GM04504 (cell line): ENCODE measurements at regions not wholly inside any gene's neighbourhood (a gene's known extent, or its start where the extent isn't known, plus 50 kb on each side); places are given as distances from the start of the nearest gene placed in this dataset.
"Not testable (repeated sequence)": the region's sequence is repeated elsewhere in the genome, so short reads cannot be mapped to it uniquely, and the experiment has no call there.

Source experiments
- DNase-seq: peaks from one replicate; pipeline ENCODE4 v3.0.0-alpha.2; 2012; ENCODE audit warnings: low read depth

DNA sequence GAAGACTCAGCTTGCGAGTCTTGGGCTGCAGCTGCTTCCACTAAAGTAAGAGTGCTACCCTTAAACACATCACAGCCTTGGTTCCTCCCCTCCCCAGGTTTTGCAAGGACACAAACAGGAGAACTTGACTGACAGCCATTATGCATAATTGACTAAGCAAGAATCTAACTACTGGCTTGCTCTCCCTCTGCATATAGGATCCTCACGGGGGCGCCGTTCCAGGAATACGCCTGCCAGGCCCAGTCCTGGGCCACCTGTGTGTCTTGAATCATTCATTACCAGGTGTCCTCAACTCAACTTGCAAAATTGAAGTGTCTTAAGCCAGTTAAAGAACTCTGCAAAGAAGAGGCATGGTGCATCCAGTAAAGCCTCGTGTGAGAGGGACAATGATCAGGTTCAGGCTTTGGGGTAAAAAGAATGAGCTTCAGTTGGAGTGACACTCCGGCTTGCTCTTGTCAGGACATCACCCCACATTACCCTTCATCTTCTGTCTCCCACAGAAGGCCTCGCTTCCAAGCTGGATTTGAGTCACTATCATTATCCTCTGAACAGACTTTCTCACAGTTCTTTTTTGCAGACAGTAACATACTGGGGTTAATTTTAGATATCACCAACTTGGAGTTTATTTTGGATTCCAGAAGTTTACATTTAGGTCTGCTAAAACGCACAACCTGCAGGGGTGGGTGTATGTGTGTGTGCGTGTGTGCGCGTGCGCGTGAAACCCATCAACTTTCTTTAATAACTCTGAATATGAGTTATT is 273.5 kb upstream of the HS3ST1 start:
- no peak for DNase-seq

DNA sequence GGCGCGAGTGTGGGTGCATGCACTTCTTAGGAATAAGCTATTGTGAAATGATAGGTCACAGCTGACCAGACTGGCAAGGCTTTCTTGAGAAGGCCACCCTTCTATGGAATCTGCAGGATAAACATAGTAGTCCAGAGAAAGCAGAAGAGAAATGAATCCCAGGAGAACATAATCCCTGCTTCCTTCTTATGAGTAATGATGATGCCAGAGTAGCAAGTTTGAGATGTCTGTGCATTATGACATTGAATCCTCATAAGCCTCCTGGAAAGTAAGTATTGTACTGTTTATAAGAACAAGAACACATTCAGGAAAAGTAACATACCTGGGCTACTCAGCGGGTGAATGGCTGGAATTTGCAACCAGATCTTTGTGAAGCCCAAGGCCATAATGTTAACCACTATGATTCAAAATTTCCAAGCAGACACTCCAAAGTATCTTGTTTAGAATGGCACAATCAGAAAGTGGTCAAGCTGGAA is 272.1 kb upstream of the HS3ST1 start:
- no peak for DNase-seq

DNA sequence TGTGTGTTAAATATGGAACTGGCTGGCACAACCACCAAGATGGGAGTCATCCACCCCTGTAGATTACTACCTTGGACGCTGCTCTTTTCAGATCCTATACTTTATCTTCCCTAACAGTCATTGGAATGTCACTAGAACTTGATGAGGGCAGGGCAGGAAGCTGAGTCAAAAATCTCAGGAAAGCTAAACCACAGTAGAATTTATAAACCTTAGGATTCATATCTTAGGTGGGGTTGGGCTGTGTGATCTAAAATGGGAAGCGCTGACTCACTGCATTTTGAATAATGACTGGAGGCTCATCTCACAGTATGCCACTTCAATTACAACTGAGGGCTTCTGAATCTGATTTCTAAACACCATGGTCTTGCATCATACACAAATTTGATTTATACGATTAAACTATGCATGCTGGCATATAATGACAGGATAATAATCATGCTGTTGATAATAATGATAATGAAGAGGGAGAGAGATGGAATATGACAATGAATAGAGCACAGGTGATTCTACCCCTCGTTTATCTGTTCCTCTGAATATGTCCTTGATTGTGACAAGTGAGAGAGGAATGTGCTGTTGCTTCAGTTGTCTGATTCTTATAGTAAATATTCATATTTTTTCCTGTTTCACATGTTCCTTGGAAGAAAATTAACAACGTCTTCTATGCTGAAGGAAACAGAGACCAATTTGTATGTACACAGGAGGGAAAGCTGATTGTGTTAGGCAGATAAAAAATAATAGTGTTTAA is 270.3 kb upstream of the HS3ST1 start:
- DNase-seq = no peak

DNA sequence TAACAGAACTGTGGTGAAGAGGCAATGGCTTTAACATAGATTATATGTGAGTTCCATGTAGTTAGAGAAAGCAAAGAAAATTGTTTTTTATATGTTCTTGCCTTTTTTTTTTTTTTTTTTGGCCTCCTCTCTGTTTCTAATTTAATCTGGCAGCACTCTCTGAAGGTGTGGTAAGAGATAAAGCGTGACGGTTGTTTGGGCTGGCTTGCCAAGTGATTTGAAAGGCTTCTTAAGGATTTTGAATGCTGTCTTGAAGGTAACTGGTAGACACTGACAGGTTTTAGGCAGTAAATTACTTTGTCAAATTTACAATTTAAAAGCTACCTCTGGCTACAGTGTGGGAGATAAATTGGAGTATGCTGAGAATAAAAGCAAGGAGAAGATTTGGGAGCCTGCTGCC is 269.3 kb upstream of the HS3ST1 start:
- DNase-seq = no peak

DNA sequence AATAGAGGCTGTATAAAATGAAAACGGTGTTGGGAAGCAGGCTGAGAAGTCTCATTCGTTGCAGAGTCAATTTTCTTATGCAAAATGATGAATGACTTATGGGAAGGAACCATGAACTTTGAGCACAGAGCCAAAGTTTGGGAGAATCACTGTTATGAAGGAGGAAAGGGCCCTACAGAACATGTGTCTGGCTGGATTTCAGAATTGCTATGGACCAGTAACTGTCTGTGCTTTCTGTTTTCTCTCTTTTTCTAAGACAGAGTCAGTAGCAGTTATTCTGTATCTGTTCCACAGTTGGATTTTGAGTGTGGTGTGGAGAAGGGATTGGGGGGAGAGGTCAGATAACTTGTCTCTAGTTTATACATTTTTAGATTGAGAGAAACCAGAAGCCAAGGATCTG is 265.0 kb upstream of the HS3ST1 start:
- no peak for DNase-seq

DNA sequence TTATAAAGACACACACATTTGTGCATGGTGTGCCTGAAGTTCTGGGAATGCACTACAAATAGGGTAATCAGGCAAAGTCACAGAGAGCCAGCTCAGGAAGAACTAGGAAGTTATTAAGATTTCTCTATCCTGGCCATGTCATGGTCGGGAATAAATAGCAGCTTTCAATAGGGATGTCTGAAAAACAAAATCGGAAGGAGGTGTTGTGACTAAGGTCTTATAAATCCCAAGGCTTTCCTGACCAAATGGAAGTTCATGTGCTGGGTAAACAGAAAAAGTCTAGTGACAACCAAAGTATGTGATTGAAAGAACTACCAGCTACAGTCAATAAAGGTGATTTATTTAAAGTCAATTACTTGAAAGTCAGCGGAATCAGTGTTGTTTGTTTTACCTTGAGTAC is 262.5 kb upstream of the HS3ST1 start:
- no peak for DNase-seq

DNA sequence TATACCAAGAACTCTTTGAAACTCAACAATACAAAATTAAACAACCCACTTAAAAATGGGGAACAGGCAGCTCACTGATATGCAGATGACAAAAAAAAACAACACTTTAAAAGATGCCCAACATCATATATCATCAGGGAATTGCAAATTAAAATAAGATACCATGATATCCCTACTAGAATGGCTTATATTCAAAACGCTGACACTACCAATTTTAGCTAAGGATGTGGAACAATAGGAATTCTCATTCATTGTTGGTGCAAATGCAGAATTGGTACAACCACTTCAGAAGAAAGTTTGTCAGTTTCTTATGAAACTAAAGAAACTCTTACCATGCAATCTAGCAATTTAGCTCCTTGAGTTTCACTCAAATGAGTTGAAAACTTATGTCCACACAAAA is 259.0 kb upstream of the HS3ST1 start:
- DNase-seq = no peak

DNA sequence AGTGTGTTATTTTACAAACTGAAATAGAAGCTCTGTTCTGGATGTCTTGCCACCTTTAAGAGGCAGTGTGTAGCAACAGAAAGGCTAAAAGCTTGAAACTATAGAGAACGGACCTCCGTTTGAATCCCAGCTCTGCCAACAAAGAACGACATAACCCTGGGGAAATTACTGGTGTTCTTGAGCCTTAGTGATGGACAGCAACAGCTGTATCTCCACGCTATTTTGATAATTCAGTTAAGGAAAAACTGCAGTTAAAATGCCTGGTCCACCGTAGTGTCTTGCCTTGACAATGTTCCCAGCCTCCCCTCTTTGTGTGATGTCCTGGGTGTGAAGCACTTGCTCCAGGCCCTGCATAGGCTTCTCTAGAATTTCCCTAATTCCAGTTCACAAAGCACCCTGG is 256.8 kb upstream of the HS3ST1 start:
- no peak for DNase-seq

DNA sequence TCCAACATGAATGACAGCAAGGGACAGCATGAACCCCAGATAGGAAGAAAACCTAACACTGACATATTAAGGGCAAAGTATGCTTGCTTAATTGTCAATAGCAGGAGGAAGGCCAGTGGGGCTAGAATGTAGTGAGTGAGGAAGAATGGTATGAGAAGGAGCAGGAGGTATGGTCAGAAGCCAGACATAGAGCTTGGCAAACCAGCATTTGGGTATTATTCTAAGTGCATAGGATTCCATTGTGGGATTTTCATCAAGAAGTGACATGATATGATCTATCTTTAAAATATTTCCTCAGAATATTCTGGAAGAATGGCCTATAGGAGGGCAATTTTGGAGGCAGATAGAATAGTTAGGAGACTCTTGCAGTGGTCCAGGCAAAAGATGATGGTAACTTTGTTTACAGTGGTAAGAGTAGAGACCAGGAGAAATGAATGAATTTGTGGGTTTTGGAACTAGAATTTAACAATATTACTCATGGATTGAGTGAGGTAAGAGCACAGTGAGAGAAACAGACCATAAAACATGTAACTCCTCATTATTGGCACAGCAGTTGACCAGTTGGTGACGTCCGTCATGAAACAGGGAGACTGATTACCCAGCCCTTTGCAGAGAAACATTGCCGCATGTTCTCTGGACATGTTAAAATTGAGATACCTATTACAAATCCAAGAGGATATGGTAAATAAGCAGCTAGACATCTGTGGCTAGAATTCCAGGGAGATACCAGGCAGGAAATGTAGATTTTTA is 246.5 kb upstream of the HS3ST1 start:
- DNase-seq = no peak

DNA sequence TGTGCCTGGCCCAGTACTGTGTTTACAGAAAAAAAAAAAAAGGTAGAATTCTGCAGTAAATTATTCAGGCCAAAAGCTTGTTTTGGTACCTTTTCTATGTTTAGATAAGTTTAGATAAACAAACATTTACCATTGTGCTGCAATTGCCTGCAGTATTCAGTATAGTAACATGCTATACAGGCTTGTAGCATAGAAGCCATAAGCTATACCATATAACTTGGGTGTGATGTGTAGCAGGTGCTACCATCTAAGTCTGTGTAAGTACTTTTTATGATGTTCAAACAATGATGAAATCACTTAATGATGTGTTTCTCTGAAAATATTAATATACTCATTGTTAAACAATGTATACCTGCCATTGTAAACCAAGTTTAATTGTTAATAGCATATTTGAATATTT is 241.6 kb upstream of the HS3ST1 start:
- no peak for DNase-seq

DNA sequence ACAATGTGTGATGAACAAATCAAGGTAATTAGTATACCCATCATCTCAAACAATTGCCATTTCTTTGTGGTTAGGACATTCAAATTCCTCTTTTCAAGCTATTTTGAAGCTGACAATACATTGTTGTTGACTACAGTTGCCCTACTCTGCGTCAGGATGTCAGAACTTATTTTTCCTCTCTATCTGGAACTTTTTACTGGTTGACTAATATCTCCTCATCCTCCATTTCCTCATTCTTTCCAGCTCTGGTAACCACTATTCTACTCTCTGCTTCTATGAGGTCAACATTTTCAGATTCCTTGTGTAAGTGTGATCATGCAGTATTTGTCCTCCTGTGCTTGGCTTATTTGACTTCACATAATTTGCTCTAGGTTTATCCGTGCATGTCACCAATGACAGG is 240.5 kb upstream of the HS3ST1 start:
- no peak for DNase-seq

DNA sequence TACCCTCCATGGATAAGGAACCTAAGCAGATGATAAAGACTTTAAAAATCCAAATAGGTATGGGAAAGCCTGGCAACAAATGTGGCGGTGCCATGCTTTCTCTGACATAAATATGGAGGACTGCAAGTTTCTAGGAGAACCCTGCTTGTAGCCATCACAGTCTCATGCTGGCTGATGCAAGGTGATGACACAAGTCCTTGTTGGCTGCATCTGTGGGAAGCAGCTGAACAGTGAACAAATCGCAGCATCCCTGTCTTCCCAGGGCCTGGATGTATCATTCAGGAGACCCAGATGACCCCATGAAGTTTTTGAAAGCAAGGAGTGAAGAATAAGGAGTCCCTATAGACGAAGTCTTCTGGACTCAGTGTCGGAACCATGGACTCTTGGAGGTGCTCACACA is 234.4 kb upstream of the HS3ST1 start:
- no peak for DNase-seq

DNA sequence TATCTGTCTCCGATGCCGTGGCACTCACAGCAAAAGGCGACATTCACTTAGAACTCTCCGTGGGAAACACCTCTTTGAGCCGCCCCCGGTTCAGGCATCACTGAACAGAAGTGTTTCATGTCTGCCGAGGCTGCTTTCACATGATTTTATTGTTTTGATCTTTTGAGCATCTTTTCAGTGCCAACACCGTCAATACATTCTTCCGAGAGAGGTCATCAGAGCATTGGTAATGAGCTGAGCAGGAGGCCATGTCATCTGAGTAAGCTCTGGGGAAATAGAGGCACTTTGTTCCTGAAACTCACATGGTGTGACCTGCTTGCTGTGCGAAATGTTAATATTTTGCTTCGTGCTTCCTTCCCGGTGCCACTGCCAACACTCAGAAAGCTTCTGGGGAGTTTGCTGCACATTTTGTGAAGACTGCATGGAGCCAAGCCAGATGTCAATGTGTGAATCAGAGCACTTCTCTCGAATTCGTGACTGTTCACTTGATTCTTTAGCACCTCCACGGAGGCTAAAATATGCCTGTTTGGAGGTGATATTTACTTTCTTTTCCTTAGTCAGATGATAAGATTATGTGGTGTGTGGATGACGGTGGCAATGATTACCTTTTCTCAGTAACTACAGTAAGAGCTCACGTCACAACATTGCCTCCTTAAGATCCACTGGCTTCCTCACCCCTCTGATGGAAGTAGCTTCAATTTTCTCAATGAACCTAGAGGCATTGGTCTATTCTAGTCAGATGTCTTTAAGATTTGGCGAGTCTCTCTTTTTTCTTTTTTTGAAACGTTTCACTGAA is 222.3 kb upstream of the HS3ST1 start:
- no peak for DNase-seq

DNA sequence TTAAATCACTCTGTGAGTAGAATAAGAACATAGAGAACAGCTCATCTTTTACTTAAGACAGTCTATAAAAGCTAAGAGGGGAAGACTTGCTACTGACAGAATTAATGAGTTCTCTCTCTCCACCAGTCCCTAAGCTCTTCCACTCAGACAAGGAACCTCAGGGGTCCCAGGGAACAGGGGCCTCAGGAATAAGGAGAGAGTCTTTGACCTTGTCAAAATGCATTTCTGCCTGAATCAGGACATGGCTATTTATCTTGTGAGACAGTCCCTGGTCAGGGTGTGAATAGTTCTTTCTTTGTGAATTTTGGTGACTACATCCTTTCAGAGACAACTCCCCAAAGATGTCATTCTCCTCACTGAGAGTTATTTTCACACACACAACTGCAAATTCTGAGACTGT is 218.7 kb upstream of the HS3ST1 start:
- DNase-seq = no peak

DNA sequence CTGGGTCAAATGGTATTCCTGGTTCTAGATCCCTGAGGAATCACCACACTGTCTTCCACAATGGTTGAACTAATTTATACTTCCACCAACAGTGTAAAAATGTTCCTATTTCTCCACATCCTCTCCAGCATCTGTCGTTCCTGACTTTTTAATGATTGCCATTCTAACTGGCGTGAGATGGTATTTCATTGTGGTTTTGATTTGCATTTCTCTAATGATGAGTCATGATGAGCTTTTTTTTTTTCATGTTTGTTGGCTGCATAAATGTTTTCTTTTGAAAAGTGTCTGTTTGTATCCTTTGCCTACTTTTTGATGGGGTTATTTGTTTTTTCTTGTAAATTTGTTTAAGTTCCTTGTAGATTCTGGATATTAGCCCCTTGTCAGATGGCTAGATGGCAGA is 214.4 kb upstream of the HS3ST1 start:
- DNase-seq = not testable (repeated sequence)

DNA sequence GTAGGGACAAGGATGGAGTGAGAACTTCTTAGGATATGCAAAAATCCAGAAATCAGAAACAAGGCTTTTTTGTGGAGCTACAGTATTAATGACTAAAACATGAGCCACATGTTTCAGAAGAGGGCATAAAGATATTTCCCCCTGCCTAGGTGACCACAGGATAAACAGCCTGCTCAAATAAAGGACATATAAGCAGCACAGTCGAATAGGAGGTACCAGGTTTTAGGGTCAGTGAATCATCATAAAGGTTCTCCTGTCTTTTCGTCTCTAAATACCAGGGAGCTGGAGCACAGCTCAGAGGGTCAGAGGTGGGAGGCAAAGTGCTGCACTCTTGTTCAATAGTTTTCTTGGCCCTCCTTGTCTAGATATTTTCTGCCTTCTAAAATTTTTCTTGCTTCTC is 211.9 kb upstream of the HS3ST1 start:
- DNase-seq = no peak

DNA sequence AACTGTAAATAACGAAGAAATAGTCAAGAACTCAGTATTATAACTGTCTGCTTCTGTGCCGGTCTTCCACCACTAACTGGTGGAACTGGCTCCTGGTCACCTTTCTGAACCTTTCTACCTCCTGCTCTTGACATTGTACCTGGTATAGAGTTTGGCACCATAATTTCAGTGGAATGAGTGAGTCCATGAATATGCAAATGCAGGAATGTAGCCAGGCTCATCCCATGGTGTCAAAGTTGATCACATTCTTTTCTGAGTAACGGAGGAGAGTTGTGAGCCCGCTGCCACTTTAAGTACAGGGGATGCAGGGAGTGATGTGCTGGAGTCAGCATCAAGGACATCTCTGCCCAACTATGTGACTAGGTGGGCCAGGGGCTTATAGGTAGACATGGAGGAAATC is 207.9 kb upstream of the HS3ST1 start:
- no peak for DNase-seq

DNA sequence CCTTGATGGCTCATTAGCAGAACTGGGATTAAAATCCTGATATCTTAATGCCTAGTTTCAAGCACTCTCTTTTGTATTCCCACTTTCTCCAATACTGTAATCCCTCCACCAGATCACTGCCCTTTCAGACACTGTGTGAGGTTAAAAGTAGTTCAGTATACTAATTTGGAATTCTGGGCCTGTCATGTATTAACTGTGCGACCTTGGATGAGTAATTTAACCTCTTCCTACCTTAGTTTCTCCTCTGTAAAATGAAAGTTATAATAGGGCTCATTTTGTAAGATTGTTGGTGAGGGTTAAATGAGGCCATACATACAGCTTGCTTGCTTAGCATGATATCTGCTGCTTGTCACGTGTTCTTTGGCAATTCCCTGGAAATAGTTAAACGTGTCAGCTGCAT is 207.3 kb upstream of the HS3ST1 start:
- DNase-seq = no peak

DNA sequence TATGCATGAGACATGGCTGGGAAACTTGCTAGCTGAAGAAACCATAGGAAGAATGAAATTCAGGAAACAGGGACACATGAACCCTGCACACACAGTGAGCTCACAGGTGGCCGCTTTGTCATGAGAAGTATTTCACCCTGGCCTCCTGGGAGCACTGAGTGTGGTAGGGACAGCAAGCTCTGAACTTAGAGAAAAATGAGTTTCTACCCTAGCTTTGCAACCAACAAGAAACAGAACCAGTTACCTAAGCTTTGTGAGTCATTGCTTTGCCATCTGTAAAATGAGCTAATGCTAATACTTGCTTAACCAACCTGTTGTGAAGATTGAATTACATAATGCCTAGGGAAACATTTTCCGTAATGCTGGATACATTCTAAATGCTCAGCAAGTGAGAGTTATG is 206.6 kb upstream of the HS3ST1 start:
- no peak for DNase-seq

DNA sequence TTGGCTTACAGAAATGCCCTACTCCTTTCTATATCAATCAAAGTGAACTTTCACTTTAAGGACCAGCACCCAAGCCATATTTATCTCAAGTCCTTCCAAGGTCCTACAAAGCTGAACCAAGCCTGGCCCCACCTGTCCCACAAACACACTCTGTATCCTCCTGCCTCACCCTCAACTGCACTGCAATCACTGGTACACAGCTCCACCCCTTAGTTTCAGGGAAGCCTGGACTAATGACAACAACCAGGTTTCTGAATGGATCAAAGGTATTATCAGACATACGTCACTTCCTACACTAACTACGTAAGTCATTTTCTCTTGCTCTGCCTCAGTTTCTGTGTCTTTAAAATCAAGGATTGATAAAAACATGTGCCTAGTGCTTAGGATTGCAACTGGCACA is 205.6 kb upstream of the HS3ST1 start:
- DNase-seq = no peak

DNA sequence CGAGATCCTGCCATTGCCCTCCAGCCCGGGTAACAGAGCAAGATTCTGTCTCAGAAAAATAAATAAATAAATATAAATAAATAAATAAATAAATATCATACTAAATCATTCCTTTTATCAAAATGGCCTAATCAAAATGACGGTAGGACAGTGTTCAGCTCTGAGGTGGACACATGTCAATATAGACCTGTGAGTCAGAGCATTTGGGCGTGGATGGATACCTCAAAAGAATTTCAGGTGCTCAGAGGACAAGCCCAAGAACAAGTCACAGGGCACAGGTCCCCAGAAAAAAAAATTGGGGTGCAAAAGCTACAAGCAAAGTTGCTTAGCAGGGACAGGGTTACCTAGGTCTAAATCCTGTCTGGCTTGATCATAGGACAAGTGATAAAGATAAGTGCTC is 204.7 kb upstream of the HS3ST1 start:
- no peak for DNase-seq

DNA sequence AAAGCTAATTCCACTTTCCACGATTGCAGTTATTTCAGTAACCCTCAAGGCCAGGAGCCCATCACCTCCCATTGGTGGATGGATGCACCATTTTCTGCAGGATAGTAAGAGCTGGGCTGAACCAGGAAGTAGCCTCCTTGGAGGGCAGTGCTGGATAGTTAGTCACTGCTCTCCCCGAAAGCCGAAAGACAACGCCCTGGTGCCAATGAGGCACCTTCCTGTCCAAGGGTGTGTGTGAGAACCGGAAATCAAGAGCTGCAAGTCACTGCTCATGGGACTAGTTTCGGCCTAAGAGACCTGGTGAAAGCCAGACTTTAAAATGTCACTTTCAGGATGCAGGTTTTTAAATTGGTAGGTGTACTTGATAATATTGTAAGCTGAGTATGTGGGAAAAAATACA is 203.8 kb upstream of the HS3ST1 start:
- no peak for DNase-seq
